Loucy (cell line): ENCODE measurements at regions not wholly inside any gene's neighbourhood (a gene's known extent, or its start where the extent isn't known, plus 50 kb on each side); places are given as distances from the start of the nearest gene placed in this dataset.

ENCODE experiments used
- H2AFZ ChIP-seq: fragments of 200-600 bp; sonication (generic); 2 replicates; pipeline ENCODE4 v1.6.0; 2016; ENCODE audit warnings: antibody characterized with exemption, mild to moderate bottlenecking, low read length, moderate library complexity
- H3F3A ChIP-seq: fragments of 200-600 bp; 2 replicates; pipeline ENCODE4 v1.6.0; 2016; ENCODE audit warnings: antibody characterized with exemption, low read depth, mild to moderate bottlenecking
- H3K27me3 ChIP-seq: fragments of 200-600 bp; sonication (generic); 2 replicates; pipeline ENCODE4 v1.6.1; 2014; ENCODE audit warnings: low read length, mild to moderate bottlenecking; ENCODE audit not compliant: insufficient read depth, poor library complexity, severe bottlenecking
- H3K36me3 ChIP-seq: fragments of 200-600 bp; sonication (generic); 2 replicates; pipeline ENCODE4 v1.6.1; 2016; ENCODE audit warnings: low read length; ENCODE audit not compliant: insufficient read depth
- H3K4me1 ChIP-seq: fragments of 200-600 bp; sonication (generic); 2 replicates; pipeline ENCODE4 v1.5.1; 2014; ENCODE audit warnings: low read length, mild to moderate bottlenecking; ENCODE audit not compliant: insufficient read depth, poor library complexity, severe bottlenecking
- H3K4me2 ChIP-seq: fragments of 200-600 bp; sonication (generic); 2 replicates; pipeline ENCODE4 v1.6.0; 2014; ENCODE audit warnings: antibody characterized with exemption, low read length, low read depth, mild to moderate bottlenecking; ENCODE audit not compliant: poor library complexity, severe bottlenecking
- H3K4me3 ChIP-seq: fragments of 200-600 bp; sonication (generic); 2 replicates; pipeline ENCODE4 v1.5.1; 2014; ENCODE audit warnings: low read length, mild to moderate bottlenecking, mixed read lengths; ENCODE audit not compliant: poor library complexity, severe bottlenecking
- H3K79me2 ChIP-seq: fragments of 200-600 bp; sonication (generic); 2 replicates; pipeline ENCODE4 v1.6.1; 2014; ENCODE audit warnings: low read length; ENCODE audit not compliant: insufficient read depth
- H3K9ac ChIP-seq: fragments of 200-600 bp; sonication (generic); 2 replicates; pipeline ENCODE4 v1.6.0; 2014; ENCODE audit warnings: mild to moderate bottlenecking, low read depth, low read length, moderate library complexity; ENCODE audit not compliant: poor library complexity, severe bottlenecking
- H3K9me2 ChIP-seq: fragments of 200-600 bp; sonication (generic); replicated peaks from 2 replicates; pipeline ENCODE4 v1.6.1; 2016; ENCODE audit warnings: low read depth, low read length, mixed read lengths
- H3K9me3 ChIP-seq: fragments of 200-600 bp; sonication (generic); 2 replicates; pipeline ENCODE4 v1.6.1; 2014; ENCODE audit warnings: mild to moderate bottlenecking, antibody characterized with exemption, low read length, low read depth; ENCODE audit not compliant: insufficient read depth
- H4K20me1 ChIP-seq: fragments of 200-600 bp; sonication (generic); 2 replicates; pipeline ENCODE4 v1.6.0; 2014; ENCODE audit warnings: antibody characterized with exemption, low read length, mild to moderate bottlenecking; ENCODE audit not compliant: insufficient read depth, poor library complexity, severe bottlenecking
- CTCF ChIP-seq: fragments of 200-600 bp; sonication (generic); conservative IDR thresholded peaks from 2 replicates; pipeline ENCODE4 v1.5.1; 2014; ENCODE audit warnings: mild to moderate bottlenecking, antibody characterized with exemption, low read length
- EZH2phosphoT487 ChIP-seq: fragments of 200-600 bp; IDR thresholded peaks from 2 replicates; pipeline ENCODE4 v1.6.1; 2018; ENCODE audit warnings: antibody characterized with exemption, mild to moderate bottlenecking, moderate library complexity, borderline replicate concordance

GRCh38 chr4:181938631-181939030 lies 304.6 kb upstream of the TENM3 start:
- H3K9ac ChIP-seq: no peak overlapping the region
- H3K4me3 ChIP-seq: no peak overlapping the region
- no peaks in the 10 kb centered on the region for H3K36me3 ChIP-seq
- H4K20me1 ChIP-seq: no peaks in the 10 kb centered on the region
- no peaks in the 10 kb centered on the region for H3F3A ChIP-seq
- H3K9me2 ChIP-seq: no peaks in the 10 kb centered on the region
- no peaks in the 10 kb centered on the region for H3K27me3 ChIP-seq
- no peak for TF ChIP-seq EZH2phosphoT487
- no peak for TF ChIP-seq CTCF
- H3K4me1 ChIP-seq: no peaks in the 10 kb centered on the region
- H3K4me2 ChIP-seq: no peak overlapping the region
- H3K79me2 ChIP-seq: no peaks in the 10 kb centered on the region
- H2AFZ ChIP-seq: no peak overlapping the region
- no peaks in the 10 kb centered on the region for H3K9me3 ChIP-seq

DNA sequence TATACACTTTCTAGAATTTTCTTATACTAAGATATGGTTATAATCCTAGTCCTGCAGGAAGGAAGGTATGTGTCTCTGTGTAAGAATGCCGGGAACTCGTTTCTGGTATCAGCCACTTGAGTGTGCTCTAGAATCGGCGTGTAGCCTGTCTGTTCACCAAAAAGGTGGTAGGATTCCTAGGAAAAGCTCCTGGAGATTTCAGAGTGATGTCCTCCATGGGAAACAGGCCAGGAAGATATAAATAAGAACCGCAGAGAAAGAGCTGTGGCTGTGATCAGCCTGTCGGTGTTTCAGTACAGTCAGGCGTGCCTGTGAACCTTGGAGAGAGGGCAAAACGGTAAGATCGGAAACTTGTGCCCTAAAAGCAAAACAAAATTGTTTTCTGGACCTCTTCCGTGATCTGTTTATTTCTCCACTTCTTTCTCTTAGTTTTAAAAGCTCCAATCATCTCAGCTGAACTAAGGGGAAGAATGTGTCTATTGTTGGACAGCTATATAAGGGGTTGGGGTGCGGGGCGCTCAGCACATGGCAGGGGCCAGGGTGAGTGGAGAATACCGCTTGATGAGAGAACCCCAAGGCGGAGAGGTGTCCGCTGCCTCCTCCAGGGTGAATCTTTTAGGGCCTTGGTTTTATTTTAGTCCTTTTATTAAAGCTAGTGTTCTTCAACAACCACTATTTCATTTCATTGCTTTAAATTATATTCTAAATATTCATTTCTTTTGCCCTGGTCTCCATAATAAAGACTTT lies 303.8 kb upstream of the TENM3 start:
- Histone ChIP-seq H3K9me3 (no peaks in the 10 kb centered on the region), H3K4me3 (no peak overlapping the region), H3K4me2 (no peak overlapping the region), H3K79me2 (no peaks in the 10 kb centered on the region), H3F3A (no peaks in the 10 kb centered on the region), H2AFZ (no peak overlapping the region), H3K4me1 (no peaks in the 10 kb centered on the region), H3K9ac (no peak overlapping the region), H3K27me3 (no peaks in the 10 kb centered on the region), H3K9me2 (no peaks in the 10 kb centered on the region), H4K20me1 (no peaks in the 10 kb centered on the region), H3K36me3 (no peaks in the 10 kb centered on the region)
- no peak for TF ChIP-seq EZH2phosphoT487
- no peak for TF ChIP-seq CTCF

GRCh38 chr4:181944527-181944926 lies 298.7 kb upstream of the TENM3 start:
- H3K4me1 ChIP-seq: no peaks in the 10 kb centered on the region
- TF ChIP-seq CTCF (no peak), EZH2phosphoT487 (no peak)
- H3K9me3 ChIP-seq: no peaks in the 10 kb centered on the region; the same call in 1 of the 2 replicates
- no peak overlapping the region for H3K4me3 ChIP-seq
- H3F3A ChIP-seq: no peaks in the 10 kb centered on the region
- H3K36me3 ChIP-seq: no peaks in the 10 kb centered on the region
- H4K20me1 ChIP-seq: no peaks in the 10 kb centered on the region
- H3K9ac ChIP-seq: no peak overlapping the region
- no peak overlapping the region for H3K4me2 ChIP-seq
- H2AFZ ChIP-seq: no peak overlapping the region
- no peaks in the 10 kb centered on the region for H3K79me2 ChIP-seq
- H3K9me2 ChIP-seq: no peaks in the 10 kb centered on the region
- H3K27me3 ChIP-seq: no peaks in the 10 kb centered on the region
